Body of pancreas (tissue), 4 donors: ENCODE measurements at regions not wholly inside any gene's neighbourhood (a gene's known extent, or its start where the extent isn't known, plus 50 kb on each side); places are given as distances from the start of the nearest gene placed in this dataset.

Experiments used
- CTCF ChIP-seq, 7 experiments: fragments of 450-650 bp in 4 of 7; fragments of 200-600 bp in 3 of 7; sonication (generic) in 3 of 7; IDR thresholded peaks; one replicate each; pipeline ENCODE4 v1.5.1; 2016 to 2019; ENCODE audit warnings: antibody characterized with exemption in 7 of 7
- POLR2A ChIP-seq, 3 donors: fragments of 450-650 bp; IDR thresholded peaks; one replicate each; pipeline ENCODE4 v1.6.1; 2016; ENCODE audit warnings: antibody characterized with exemption in 3 of 3, mild to moderate bottlenecking in 2 of 3

DNA sequence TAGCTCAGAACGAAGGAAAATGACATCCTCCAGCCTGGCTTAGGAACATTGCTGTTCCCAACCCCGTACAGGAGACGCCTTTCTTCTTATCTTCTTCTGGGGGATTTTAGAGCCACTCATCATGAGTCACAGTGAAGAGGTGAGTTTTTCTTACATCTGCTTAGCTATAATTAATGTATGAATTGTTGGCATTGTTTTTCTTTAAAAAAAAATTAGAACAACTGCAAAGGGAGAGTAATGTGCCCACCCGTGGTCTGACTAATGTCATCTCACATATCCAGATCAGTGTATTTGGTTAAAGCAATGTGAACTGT, 310.6 kb upstream of the TSHZ3 start:
- no peak for TF ChIP-seq CTCF (IDR thresholded peaks at IDR 0.05)
- TF ChIP-seq POLR2A (IDR thresholded peaks at IDR 0.05): no peak
